NCI-H748 (cell line): ENCODE measurements at regions not wholly inside any gene's neighbourhood (a gene's known extent, or its start where the extent isn't known, plus 50 kb on each side); places are given as distances from the start of the nearest gene placed in this dataset.

Source experiments
- DNase-seq: peaks from one replicate; lab custom pipeline; 2025; ENCODE audit not compliant: unreplicated experiment; lab: John Stamatoyannopoulos, UW

GRCh38 chr2:37858400-37858711 lies 66.7 kb upstream of the RMDN2 start:
- no peak for DNase-seq

- DNase-seq = no peak
These were observed 66.3 kb upstream of the RMDN2 start for GRCh38 chr2:37858725-37859267.

- DNase-seq = no peak
These were observed 62.5 kb upstream of the RMDN2 start for GRCh38 chr2:37862620-37863019.

- DNase-seq = no peak
These were observed 60.9 kb upstream of the RMDN2 start for GRCh38 chr2:37864217-37864616.

GRCh38 chr2:37865640-37866039 lies 59.4 kb upstream of the RMDN2 start:
- DNase-seq = no peak

GRCh38 chr2:37866171-37866934 lies 58.7 kb upstream of the RMDN2 start:
- peak; percentile 41 for DNase-seq

- no peak for DNase-seq
These were observed 57.9 kb upstream of the RMDN2 start for GRCh38 chr2:37867166-37867565.

- DNase-seq = no peak
These were observed 56.2 kb upstream of the RMDN2 start for GRCh38 chr2:37868866-37869265.

GRCh38 chr2:37869304-37869703 lies 55.8 kb upstream of the RMDN2 start:
- no peak for DNase-seq

GRCh38 chr2:37869771-37870170 lies 55.3 kb upstream of the RMDN2 start:
- no peak for DNase-seq

- DNase-seq = no peak
These were observed 54.3 kb upstream of the RMDN2 start for GRCh38 chr2:37870829-37871228.

- no peak for DNase-seq
These were observed 53.5 kb upstream of the RMDN2 start for GRCh38 chr2:37871456-37872191.

- no peak for DNase-seq
These were observed 52.8 kb upstream of the RMDN2 start for GRCh38 chr2:37872192-37872750.

- peak; percentile 21 for DNase-seq
These were observed 51.9 kb upstream of the RMDN2 start for GRCh38 chr2:37873229-37873628.

- no peak for DNase-seq
These were observed 51.2 kb upstream of the RMDN2 start for GRCh38 chr2:37873749-37874330.

- no peak for DNase-seq
These were observed 50.6 kb upstream of the RMDN2 start for GRCh38 chr2:37874470-37874869.
